Stimulated activated CD4-positive, alpha-beta T cell treated with anti-CD3 and anti-CD28 coated beads, Interleukin-2, amount 100 ng/mL, for 48 hours (primary cell): ENCODE measurements at regions not wholly inside any gene's neighbourhood (a gene's known extent, or its start where the extent isn't known, plus 50 kb on each side); places are given as distances from the start of the nearest gene placed in this dataset.
A peak's percentile ranks its signal among the peaks of the same experiment; 100 is the strongest.

Experiments
- DNase-seq, 2 donors: peaks; one replicate each; pipeline ENCODE4 v3.0.0-alpha.2; 2020

- DNase-seq, result no peak
These were observed 259.4 kb downstream of the AUH start for GRCh38 chr9:91102269-91102668.

GRCh38 chr9:91103931-91104330 is 257.8 kb downstream of the AUH start:
- DNase-seq, result no peak

GRCh38 chr9:91106415-91107081 is 255.2 kb downstream of the AUH start:
- no peak for DNase-seq

GRCh38 chr9:91111226-91111625 is 250.5 kb downstream of the AUH start:
- no peak for DNase-seq

DNA sequence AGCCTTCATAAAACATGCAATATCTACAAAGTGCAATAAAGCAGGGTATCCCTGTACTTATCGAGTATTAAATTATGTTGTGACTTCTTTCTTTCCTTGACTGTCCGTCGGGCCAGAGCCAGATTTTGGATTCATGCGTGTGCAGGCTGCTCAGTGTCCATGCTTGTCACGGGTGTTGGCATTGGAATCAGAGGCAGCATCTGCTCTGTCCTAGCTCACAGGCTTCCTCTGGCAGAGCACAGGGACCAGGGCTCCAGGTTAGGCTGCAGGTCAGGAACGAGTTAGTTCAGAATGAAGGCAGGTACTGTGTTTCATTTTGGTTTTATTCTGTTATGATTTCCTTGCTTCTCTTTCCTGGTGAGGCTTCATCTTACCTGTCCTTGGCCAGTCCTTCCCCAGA is 249.8 kb downstream of the AUH start:
- DNase-seq, result no peak

- DNase-seq, result no peak
These were observed 248.7 kb downstream of the AUH start for GRCh38 chr9:91113016-91113415.

GRCh38 chr9:91114450-91114849 is 247.3 kb downstream of the AUH start:
- no peak for DNase-seq

- DNase-seq, result no peak
These were observed 245.5 kb downstream of the AUH start for GRCh38 chr9:91116211-91116610.

- no peak for DNase-seq
These were observed 245.0 kb downstream of the AUH start for GRCh38 chr9:91116711-91117110.

DNA sequence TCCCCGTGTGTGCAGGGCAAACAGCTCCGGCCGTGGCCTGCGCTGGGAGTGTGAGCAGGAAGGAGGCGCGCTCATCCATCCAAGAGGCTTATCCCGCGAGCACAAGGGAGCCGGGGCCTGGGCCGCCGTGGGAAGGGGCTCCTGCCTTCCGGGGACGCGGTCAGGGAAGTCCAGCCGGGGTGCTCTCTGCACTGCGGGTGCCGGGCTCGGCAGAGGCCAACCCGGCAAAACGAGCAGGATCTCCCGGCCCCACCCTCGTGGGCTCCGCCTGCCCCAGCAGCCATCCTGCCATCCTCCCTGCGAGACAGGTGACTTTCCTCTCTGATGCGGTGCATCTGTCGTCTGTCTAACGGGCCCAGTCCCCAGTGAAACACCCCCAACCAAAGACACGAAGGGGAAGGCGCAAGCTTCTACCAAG is 244.2 kb downstream of the AUH start:
- no peak for DNase-seq

- no peak for DNase-seq
These were observed 243.6 kb downstream of the AUH start for GRCh38 chr9:91117959-91118703.

DNA sequence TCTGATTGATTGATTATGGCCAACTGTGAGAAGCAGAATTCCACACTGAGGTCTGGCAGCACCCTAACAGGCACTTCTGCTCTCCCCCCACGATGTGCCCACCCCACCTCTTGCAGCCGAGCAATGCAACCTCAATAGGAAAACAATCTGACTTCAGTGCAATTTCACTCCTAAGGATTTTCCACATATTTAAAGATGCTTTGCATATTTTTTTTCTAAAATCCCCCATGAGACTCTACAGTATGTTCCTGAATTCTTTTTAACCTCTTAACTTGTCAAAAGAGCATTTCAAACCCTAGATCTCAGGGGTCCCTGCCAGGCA is 243.1 kb downstream of the AUH start:
- DNase-seq, result no peak

GRCh38 chr9:91119142-91119541 is 242.6 kb downstream of the AUH start:
- no peak for DNase-seq

GRCh38 chr9:91119679-91120078 is 242.0 kb downstream of the AUH start:
- DNase-seq, result no peak

DNA sequence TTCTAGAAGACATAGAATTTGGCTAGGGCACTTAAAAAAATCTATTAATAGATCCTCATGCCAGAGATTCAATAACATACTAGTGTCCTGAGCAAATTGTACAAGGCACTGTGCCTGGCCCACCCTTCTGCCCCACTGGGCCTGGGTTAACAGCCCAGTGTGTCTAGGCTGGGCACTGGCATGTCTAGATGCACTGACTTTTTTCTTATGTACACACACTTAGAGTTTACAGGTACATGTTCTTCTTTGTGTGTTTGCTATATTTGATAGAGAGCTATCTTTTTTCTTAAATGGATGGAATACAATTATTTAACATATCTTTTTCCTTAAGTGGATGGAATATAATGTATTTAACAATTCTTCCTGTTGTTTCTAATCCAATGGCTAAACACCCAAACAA is 241.5 kb downstream of the AUH start:
- DNase-seq, result no peak

DNA sequence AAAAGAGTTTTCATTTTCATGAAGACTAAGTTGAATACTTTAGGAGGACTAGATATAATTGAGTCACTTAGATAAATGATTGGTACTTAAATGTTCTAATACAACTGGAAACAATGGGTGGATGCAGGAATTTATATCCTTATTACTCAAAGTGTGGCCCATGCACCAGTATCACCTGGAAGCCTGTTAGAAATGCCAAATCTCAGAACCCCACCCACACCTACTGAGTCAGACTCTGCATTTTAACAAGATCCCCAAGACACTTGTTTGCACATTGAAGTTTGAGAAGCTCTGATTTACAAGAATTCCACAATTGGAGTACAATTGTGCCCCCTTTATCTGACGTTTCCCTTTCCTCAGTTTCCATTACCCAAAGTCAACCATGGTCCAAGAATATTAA is 239.0 kb downstream of the AUH start:
- DNase-seq, result no peak

- DNase-seq, result no peak
These were observed 234.8 kb downstream of the AUH start for GRCh38 chr9:91126761-91127445.

GRCh38 chr9:91127653-91128052 is 234.1 kb downstream of the AUH start:
- DNase-seq, result no peak

DNA sequence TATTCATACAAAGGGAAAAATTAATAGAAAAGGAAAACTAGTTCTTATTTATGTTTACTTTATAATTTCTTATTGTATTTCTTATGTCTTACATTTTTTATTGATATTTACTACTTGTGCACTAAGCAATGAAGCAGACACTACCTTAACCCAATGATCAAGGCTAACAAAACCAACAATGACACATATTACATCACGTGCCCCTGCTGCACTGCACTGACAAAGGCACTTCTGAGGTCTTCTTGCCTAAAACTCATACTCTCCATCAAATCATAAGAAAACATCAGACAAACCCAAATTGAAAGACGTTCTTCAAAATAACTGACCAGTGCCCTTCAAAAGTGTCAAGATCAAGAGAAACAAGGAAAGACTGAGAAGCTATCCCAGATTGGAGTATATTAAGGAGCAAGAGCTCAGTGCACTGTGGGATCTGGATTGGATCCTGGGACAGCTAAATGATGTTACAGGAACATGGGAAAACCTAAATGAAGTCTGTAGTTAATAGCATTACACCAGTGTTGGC is 230.9 kb downstream of the AUH start:
- no peak for DNase-seq

- DNase-seq, result peak; percentile 54 to 63
These were observed 230.3 kb downstream of the AUH start for GRCh38 chr9:91131433-91131839.

DNA sequence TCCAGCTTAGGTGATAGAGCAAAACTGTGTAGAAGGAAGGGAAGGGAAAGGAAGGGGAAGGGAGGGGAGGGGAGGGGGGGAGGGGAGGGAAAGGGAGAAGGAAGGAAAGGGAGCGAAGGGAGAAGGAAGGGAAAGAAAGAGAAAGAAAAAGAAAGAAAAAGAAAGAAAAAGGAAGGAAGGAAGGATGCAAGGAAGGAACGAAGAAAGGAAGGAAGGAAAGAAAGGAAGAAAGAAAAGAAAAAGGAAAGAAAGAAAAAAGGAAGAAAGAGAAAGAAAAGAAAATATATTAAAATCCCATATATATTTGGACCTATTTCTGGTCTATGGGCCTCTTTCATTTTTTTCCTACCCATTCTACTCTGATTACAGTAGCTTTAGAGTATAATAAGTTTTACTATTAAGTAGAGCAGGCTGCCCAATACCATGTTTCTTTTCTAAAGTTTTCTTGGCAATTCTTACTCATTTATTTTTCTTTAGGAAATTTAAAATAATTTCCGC is 229.1 kb downstream of the AUH start:
- DNase-seq, result no peak

DNA sequence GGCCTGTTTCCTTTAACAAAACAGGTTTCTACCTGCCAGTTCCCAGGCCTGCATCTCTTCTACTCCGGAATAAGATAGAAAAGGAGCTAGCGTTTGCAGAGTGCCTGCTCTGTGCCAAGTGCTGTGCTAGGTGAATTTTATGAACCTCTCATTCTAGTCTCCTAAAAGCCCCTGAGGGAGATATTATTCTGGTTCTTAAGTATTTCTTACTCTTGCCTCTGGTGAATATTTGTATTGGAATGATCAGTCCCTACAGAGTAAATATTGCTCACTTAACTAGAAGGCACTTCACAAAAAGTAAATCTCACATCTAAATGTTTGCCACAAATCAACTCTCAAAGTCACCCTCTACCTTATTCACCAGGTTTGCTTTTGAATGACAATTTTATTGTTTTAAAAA is 227.1 kb downstream of the AUH start:
- no peak for DNase-seq

GRCh38 chr9:91137391-91137790 is 224.3 kb downstream of the AUH start:
- no peak for DNase-seq

DNA sequence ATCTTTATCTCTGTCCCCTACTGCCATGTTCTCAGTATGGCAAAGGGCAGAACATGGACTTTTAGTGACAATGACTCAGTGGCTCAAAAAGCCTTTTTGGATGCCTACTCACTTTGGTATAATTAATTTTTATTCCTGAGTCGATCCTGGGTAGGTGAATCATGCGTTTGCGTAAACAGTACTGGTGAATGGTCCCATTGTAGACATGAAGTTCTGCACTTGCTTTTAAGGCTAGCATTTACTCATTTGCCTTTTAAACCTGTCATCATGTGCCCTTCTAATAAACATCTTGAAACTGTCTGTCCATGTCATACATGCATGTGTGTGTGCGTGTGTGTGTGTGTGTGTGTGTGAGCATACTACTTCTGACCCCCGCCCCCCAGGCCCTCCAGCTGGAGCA is 223.0 kb downstream of the AUH start:
- DNase-seq, result no peak
